ENCODE measurements at regions not wholly inside any gene's neighbourhood (a gene's known extent, or its start where the extent isn't known, plus 50 kb on each side); places are given as distances from the start of the nearest gene placed in this dataset.

DNA sequence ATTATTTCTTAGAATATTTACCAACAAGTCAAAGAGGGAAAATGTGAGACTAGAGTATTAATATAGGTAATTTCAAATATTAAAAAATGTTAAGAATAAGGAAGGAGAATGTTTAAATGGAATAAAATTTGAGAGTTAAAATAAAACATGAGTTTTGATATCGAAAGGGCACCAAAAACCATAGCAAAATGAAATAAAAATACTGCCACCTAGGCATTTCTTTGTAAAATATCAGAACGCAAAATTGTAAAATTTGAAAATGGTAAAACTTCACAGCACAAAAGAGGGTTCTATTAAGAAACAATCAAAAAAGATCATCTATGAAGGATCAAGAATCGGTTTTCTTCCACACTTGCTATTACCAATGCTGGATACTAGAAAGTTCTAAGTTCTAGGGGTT, 418.3 kb downstream of the TAF11L14 start:
- H2AFZ ChIP-seq (ENCODE audit: low read length) = no peak overlapping the region
- Mint-ChIP-seq H3K9me3 (no peaks in the 10 kb centered on the region), H3K4me3 (no peak overlapping the region), H3K27me3 (ENCODE audit: low read depth) (no peaks in the 10 kb centered on the region), H3K27ac (no peak overlapping the region), H3K36me3 (ENCODE audit: insufficient read depth in 1 of 3, low read depth in 3 of 3) (no peaks in the 10 kb centered on the region), H3K4me1 (no peaks in the 10 kb centered on the region)
- H4K5ac ChIP-seq (ENCODE audit: insufficient read length, low read depth, low read length) = no peak overlapping the region
- H3K4ac ChIP-seq (ENCODE audit: low read depth, low read length) = no peak overlapping the region
- H3K4me1 ChIP-seq (ENCODE audit: insufficient read depth, low read length) = no peaks in the 10 kb centered on the region
- H2AK5ac ChIP-seq (ENCODE audit: insufficient read length, low read length) = no peak overlapping the region
- H3K9ac ChIP-seq (ENCODE audit: extremely low read depth, insufficient read length, low read length) = no peak overlapping the region
- 100% methylated on average over 1 of the region's 3 CpGs for WGBS (ENCODE audit: extremely low coverage, insufficient read length, low lambda C conversion rate)
- no peak overlapping the region for H3K4me2 ChIP-seq (ENCODE audit: insufficient read depth, insufficient read length, low read length)
- H3K27me3 ChIP-seq (ENCODE audit: insufficient read depth, low read length) = no peaks in the 10 kb centered on the region
- no peak overlapping the region for H2BK20ac ChIP-seq (ENCODE audit: low read depth, low read length, poor library complexity, severe bottlenecking)
- no peak overlapping the region for H4K91ac ChIP-seq (ENCODE audit: insufficient read length, low read depth, low read length)
- no peak overlapping the region for H2BK5ac ChIP-seq (ENCODE audit: insufficient read length, low read length)
- no peaks in the 10 kb centered on the region for H4K20me1 ChIP-seq (ENCODE audit: control insufficient read depth, insufficient read depth, insufficient read length)
- H3T11ph ChIP-seq (ENCODE audit: low read length) = no peak overlapping the region
- H3K18ac ChIP-seq (ENCODE audit: insufficient read length, low read depth, low read length) = no peak overlapping the region
- H3K14ac ChIP-seq (ENCODE audit: insufficient read depth, low read length) = no peak overlapping the region
- no peak overlapping the region for H3K23ac ChIP-seq (ENCODE audit: insufficient read length, low read depth, low read length)
- no peak overlapping the region for H2BK12ac ChIP-seq (ENCODE audit: insufficient read length, low read depth, low read length)
- no peaks in the 10 kb centered on the region for H3K23me2 ChIP-seq (ENCODE audit: insufficient read length, low read depth, low read length, poor library complexity, severe bottlenecking)
- no peak overlapping the region for H2BK120ac ChIP-seq (ENCODE audit: low read depth, low read length, poor library complexity, severe bottlenecking)
- H2BK15ac ChIP-seq (ENCODE audit: low read depth, low read length) = no peak overlapping the region
- H3K27ac ChIP-seq (ENCODE audit: insufficient read length, low read depth, low read length) = no peak overlapping the region
- H3K9me3 ChIP-seq (ENCODE audit: control insufficient read depth, low read depth, low read length) = no peaks in the 10 kb centered on the region
- H4K8ac ChIP-seq (replicated peaks; ENCODE audit: insufficient read length, low read depth, low read length) = no peak overlapping the region
- no peaks in the 10 kb centered on the region for H3K79me2 ChIP-seq (ENCODE audit: insufficient read depth, low read length)
- TF ChIP-seq, protein P1, sequence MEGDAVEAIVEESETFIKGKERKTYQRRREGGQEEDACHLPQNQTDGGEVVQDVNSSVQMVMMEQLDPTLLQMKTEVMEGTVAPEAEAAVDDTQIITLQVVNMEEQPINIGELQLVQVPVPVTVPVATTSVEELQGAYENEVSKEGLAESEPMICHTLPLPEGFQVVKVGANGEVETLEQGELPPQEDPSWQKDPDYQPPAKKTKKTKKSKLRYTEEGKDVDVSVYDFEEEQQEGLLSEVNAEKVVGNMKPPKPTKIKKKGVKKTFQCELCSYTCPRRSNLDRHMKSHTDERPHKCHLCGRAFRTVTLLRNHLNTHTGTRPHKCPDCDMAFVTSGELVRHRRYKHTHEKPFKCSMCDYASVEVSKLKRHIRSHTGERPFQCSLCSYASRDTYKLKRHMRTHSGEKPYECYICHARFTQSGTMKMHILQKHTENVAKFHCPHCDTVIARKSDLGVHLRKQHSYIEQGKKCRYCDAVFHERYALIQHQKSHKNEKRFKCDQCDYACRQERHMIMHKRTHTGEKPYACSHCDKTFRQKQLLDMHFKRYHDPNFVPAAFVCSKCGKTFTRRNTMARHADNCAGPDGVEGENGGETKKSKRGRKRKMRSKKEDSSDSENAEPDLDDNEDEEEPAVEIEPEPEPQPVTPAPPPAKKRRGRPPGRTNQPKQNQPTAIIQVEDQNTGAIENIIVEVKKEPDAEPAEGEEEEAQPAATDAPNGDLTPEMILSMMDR (conservative IDR thresholded peaks at IDR 0.05) = no peak
- no peak overlapping the region for H3K56ac ChIP-seq (ENCODE audit: insufficient read length, low read depth, low read length)
- no peak for DNase-seq
- H3K79me1 ChIP-seq (ENCODE audit: insufficient read depth, low read depth, low read length, poor library complexity, severe bottlenecking) = no peaks in the 10 kb centered on the region

All from H9 (cell line).